ENCODE measurements at regions not wholly inside any gene's neighbourhood (a gene's known extent, or its start where the extent isn't known, plus 50 kb on each side); places are given as distances from the start of the nearest gene placed in this dataset.

DNA sequence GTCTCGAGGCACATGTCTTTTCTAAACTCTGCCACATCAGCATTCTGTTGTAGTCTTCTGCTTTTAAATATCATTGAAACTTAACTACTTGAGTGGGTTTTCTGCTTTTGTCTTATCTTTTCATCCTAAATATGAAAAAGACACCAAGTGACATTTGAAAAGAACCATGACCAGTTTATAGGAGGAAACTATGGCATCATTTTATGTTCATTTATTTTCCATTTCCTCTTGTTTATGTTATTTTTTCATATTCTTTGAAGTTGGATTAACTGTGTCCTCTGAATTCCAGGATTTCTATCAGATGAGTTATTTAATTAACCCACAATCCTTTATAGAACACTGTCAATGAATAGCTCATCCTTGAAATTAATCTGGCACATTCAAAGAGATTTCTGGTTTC is 93.4 kb upstream of the ARHGAP28 start:
- TF ChIP-seq, protein P1, sequence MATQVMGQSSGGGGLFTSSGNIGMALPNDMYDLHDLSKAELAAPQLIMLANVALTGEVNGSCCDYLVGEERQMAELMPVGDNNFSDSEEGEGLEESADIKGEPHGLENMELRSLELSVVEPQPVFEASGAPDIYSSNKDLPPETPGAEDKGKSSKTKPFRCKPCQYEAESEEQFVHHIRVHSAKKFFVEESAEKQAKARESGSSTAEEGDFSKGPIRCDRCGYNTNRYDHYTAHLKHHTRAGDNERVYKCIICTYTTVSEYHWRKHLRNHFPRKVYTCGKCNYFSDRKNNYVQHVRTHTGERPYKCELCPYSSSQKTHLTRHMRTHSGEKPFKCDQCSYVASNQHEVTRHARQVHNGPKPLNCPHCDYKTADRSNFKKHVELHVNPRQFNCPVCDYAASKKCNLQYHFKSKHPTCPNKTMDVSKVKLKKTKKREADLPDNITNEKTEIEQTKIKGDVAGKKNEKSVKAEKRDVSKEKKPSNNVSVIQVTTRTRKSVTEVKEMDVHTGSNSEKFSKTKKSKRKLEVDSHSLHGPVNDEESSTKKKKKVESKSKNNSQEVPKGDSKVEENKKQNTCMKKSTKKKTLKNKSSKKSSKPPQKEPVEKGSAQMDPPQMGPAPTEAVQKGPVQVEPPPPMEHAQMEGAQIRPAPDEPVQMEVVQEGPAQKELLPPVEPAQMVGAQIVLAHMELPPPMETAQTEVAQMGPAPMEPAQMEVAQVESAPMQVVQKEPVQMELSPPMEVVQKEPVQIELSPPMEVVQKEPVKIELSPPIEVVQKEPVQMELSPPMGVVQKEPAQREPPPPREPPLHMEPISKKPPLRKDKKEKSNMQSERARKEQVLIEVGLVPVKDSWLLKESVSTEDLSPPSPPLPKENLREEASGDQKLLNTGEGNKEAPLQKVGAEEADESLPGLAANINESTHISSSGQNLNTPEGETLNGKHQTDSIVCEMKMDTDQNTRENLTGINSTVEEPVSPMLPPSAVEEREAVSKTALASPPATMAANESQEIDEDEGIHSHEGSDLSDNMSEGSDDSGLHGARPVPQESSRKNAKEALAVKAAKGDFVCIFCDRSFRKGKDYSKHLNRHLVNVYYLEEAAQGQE (IDR thresholded peaks at IDR 0.05; ENCODE audit: insufficient replicate concordance, low read depth), result no peak
- TF ChIP-seq, protein P2, sequence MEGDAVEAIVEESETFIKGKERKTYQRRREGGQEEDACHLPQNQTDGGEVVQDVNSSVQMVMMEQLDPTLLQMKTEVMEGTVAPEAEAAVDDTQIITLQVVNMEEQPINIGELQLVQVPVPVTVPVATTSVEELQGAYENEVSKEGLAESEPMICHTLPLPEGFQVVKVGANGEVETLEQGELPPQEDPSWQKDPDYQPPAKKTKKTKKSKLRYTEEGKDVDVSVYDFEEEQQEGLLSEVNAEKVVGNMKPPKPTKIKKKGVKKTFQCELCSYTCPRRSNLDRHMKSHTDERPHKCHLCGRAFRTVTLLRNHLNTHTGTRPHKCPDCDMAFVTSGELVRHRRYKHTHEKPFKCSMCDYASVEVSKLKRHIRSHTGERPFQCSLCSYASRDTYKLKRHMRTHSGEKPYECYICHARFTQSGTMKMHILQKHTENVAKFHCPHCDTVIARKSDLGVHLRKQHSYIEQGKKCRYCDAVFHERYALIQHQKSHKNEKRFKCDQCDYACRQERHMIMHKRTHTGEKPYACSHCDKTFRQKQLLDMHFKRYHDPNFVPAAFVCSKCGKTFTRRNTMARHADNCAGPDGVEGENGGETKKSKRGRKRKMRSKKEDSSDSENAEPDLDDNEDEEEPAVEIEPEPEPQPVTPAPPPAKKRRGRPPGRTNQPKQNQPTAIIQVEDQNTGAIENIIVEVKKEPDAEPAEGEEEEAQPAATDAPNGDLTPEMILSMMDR (IDR thresholded peaks at IDR 0.05; ENCODE audit: insufficient read depth, low read length), result no peak
- no peaks in the 10 kb centered on the region for H3K27me3 ChIP-seq (ENCODE audit: insufficient read depth, poor library complexity, severe bottlenecking)
- DNase-seq (ENCODE audit: low read depth in 1 of 2, low spot score in 1 of 2), result no peak
- H3K27ac ChIP-seq (replicated peaks), result no peak overlapping the region
- no peak overlapping the region for H3K4me3 ChIP-seq (replicated peaks; ENCODE audit: insufficient read depth, low read length)

DNA sequence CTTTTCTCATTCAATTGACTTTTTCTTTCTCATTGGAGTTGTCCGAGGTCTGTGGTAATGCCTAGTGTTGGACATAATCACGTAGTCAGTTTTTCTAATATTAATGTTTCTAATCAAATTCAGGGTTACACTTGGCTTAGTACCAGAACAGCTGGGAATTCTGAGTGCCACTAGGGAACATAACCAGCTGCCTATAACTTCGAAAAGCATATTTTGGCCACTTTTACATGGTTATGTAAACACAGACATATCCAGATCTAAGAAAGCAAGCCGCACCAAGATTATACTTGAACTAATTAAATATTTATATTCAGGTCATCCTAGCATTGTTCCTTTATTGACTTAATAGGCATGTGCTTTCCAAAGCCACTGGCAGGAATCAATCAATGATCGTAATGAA is 91.1 kb upstream of the ARHGAP28 start:
- Histone ChIP-seq H3K27me3 (ENCODE audit: insufficient read depth, poor library complexity, severe bottlenecking) (no peaks in the 10 kb centered on the region), H3K4me3 (replicated peaks; ENCODE audit: insufficient read depth, low read length) (no peak overlapping the region), H3K27ac (replicated peaks) (no peak overlapping the region)
- no peak for DNase-seq (ENCODE audit: low read depth in 1 of 2, low spot score in 1 of 2)
- TF ChIP-seq, protein P1 (IDR thresholded peaks at IDR 0.05; ENCODE audit: insufficient replicate concordance, low read depth), result no peak
- TF ChIP-seq GABPA (IDR thresholded peaks at IDR 0.05; ENCODE audit: low read depth), result no peak
- TF ChIP-seq, protein P2 (IDR thresholded peaks at IDR 0.05; ENCODE audit: insufficient read depth, low read length), result no peak
- TF ChIP-seq POLR2AphosphoS5 (IDR thresholded peaks at IDR 0.05; ENCODE audit: low read depth), result no peak
- TF ChIP-seq SPI1 (IDR thresholded peaks at IDR 0.05; ENCODE audit: borderline replicate concordance, low read depth), result no peak

DNA sequence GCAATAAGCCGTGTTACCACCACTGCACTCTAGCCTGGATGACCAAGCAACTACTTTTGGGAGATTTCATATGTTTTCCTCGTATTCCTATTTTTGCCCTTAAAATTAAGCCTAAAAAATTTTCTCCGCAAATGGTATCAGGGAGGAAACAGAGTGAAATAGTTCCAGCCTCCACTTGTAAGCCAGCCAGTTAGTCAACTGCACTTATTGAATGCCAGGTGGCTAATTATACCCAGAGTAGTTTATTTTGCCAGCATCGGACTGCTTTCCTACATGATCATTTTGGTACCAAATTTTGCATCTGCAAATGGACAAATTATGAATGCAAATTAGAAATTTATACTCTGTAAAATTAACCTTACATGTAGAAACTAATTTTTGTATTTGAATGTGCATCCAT is 90.2 kb upstream of the ARHGAP28 start:
- DNase-seq (ENCODE audit: low read depth in 1 of 2, low spot score in 1 of 2), result no peak
- TF ChIP-seq, protein P2 (IDR thresholded peaks at IDR 0.05; ENCODE audit: insufficient read depth, low read length), result no peak
- TF ChIP-seq GABPA (IDR thresholded peaks at IDR 0.05; ENCODE audit: low read depth), result no peak
- TF ChIP-seq, protein P1 (IDR thresholded peaks at IDR 0.05; ENCODE audit: insufficient replicate concordance, low read depth), result no peak
- TF ChIP-seq SPI1 (IDR thresholded peaks at IDR 0.05; ENCODE audit: borderline replicate concordance, low read depth), result no peak
- TF ChIP-seq POLR2AphosphoS5 (IDR thresholded peaks at IDR 0.05; ENCODE audit: low read depth), result no peak
- H3K27ac ChIP-seq (replicated peaks), result no peak overlapping the region
- H3K27me3 ChIP-seq (ENCODE audit: insufficient read depth, poor library complexity, severe bottlenecking), result no peaks in the 10 kb centered on the region
- no peak overlapping the region for H3K4me3 ChIP-seq (replicated peaks; ENCODE audit: insufficient read depth, low read length)
